Breast epithelium (tissue), 4 donors: ENCODE measurements at regions not wholly inside any gene's neighbourhood (a gene's known extent, or its start where the extent isn't known, plus 50 kb on each side); places are given as distances from the start of the nearest gene placed in this dataset.

Experiments
- DNase-seq, 2 donors: peaks; one replicate each; pipeline ENCODE4 v3.0.0-alpha.2; 2019; ENCODE audit warnings: low spot score in 2 of 2
- H3K27ac ChIP-seq, 2 donors: fragments of 200-600 bp; sonication (generic) in 1 of 2; one replicate each; pipeline ENCODE4 v1.5.1; 2016 to 2019; ENCODE audit warnings: mild to moderate bottlenecking in 1 of 2
- H3K27me3 ChIP-seq, 2 donors: fragments of 200-600 bp; sonication (generic) in 1 of 2; one replicate each; pipeline versions ENCODE4 v1.5.1 to v1.6.0; 2017 to 2019; ENCODE audit warnings: control low read depth in 1 of 2, mild to moderate bottlenecking in 1 of 2
- H3K36me3 ChIP-seq: fragments of 200-600 bp; one replicate; pipeline ENCODE4 v1.5.1; 2019
- H3K4me1 ChIP-seq, 2 donors: fragments of 200-600 bp; sonication (generic); one replicate each; pipeline ENCODE4 v1.5.1; 2016 to 2019; ENCODE audit warnings: control low read depth in 1 of 2
- H3K4me3 ChIP-seq, 3 donors: fragments of 200-600 bp; sonication (generic); 1 replicate in 2 of 3; 2 replicates in 1 of 3; pipeline ENCODE4 v1.5.1; 2016 to 2019; ENCODE audit warnings: mild to moderate bottlenecking in 3 of 3, moderate library complexity in 2 of 3
- H3K9me3 ChIP-seq, 2 donors: fragments of 200-600 bp; sonication (generic) in 1 of 2; one replicate each; pipeline ENCODE4 v1.5.1; 2016 to 2019; ENCODE audit warnings: control low read depth in 1 of 2
- CTCF ChIP-seq, 3 donors: fragments of 450-650 bp; IDR thresholded peaks; one replicate each; pipeline ENCODE4 v1.5.1; 2016 to 2017; ENCODE audit warnings: antibody characterized with exemption in 3 of 3, mild to moderate bottlenecking in 3 of 3, moderate library complexity in 3 of 3
- POLR2A ChIP-seq: fragments of 450-650 bp; IDR thresholded peaks from one replicate; pipeline ENCODE4 v1.6.1; 2016; ENCODE audit warnings: antibody characterized with exemption, mild to moderate bottlenecking, moderate library complexity
- POLR2AphosphoS5 ChIP-seq, 3 donors: sonication (generic); formaldehyde crosslinking; IDR thresholded peaks; one replicate each; pipeline ENCODE4 v1.6.1; 2017; ENCODE audit warnings: antibody characterized with exemption in 3 of 3
- intact Hi-C: fragments of 100-400 bp; cut with DNase I; formaldehyde crosslinking; loops from one replicate; pipeline ENCODE4 v1.15.1; 2023; ENCODE audit warnings: low total_unique reads

- TF ChIP-seq CTCF (IDR thresholded peaks at IDR 0.05) (no peak), POLR2AphosphoS5 (IDR thresholded peaks at IDR 0.05) (no peak), POLR2A (no peak)
- Histone ChIP-seq H3K27ac (peak overlapping the region; percentile 29 to 71), H3K9me3 (peaks cover 8 to 20% of the 10 kb centered on the region in 2 donors), H3K27me3 (no peaks in the 10 kb centered on the region), H3K4me1 (no peaks in the 10 kb centered on the region), H3K36me3 (no peaks in the 10 kb centered on the region), H3K4me3 (peak overlapping the region in 1 of 3 donors; percentile 33)
- peak in 1 of 2 donors; percentile 43 for DNase-seq
- intact Hi-C loops = no loop called here
Observed at GRCh38 chr2:120847700-120848321, 112.1 kb downstream of the GLI2 start.

- no peak for DNase-seq
- intact Hi-C loops = no loop called here
- Histone ChIP-seq H3K27ac (no peak overlapping the region), H3K4me3 (no peak overlapping the region), H3K36me3 (no peaks in the 10 kb centered on the region), H3K27me3 (no peaks in the 10 kb centered on the region), H3K9me3 (peaks cover 8 to 20% of the 10 kb centered on the region in 2 donors), H3K4me1 (no peaks in the 10 kb centered on the region)
- TF ChIP-seq POLR2A (no peak), CTCF (IDR thresholded peaks at IDR 0.05) (no peak), POLR2AphosphoS5 (IDR thresholded peaks at IDR 0.05) (no peak)
Observed at GRCh38 chr2:120849278-120849677, 113.6 kb downstream of the GLI2 start.

- no peak for DNase-seq
- no peaks in the 10 kb centered on the region for H3K27me3 ChIP-seq
- intact Hi-C loops = no loop called here
- H3K4me3 ChIP-seq = no peak overlapping the region
- H3K27ac ChIP-seq = no peak overlapping the region
- H3K9me3 ChIP-seq = peaks cover 8 to 20% of the 10 kb centered on the region in 2 donors
- no peak for TF ChIP-seq CTCF (IDR thresholded peaks at IDR 0.05)
- TF ChIP-seq POLR2AphosphoS5 (IDR thresholded peaks at IDR 0.05) = no peak
- no peak for TF ChIP-seq POLR2A
- no peaks in the 10 kb centered on the region for H3K4me1 ChIP-seq
- no peaks in the 10 kb centered on the region for H3K36me3 ChIP-seq
Observed at GRCh38 chr2:120850551-120850950, 114.9 kb downstream of the GLI2 start.

- Histone ChIP-seq H3K27me3 (no peaks in the 10 kb centered on the region), H3K36me3 (no peaks in the 10 kb centered on the region), H3K4me1 (no peaks in the 10 kb centered on the region), H3K4me3 (no peak overlapping the region), H3K27ac (no peak overlapping the region), H3K9me3 (peaks cover 8 to 20% of the 10 kb centered on the region in 2 donors)
- TF ChIP-seq CTCF (IDR thresholded peaks at IDR 0.05) (no peak), POLR2AphosphoS5 (IDR thresholded peaks at IDR 0.05) (no peak), POLR2A (no peak)
- intact Hi-C loops = no loop called here
- no peak for DNase-seq
Observed at GRCh38 chr2:120851116-120851773, 115.6 kb downstream of the GLI2 start.

- H3K4me3 ChIP-seq = no peak overlapping the region
- H3K27me3 ChIP-seq = no peaks in the 10 kb centered on the region
- H3K4me1 ChIP-seq = no peaks in the 10 kb centered on the region
- peaks cover 8 to 20% of the 10 kb centered on the region in 2 donors for H3K9me3 ChIP-seq
- no peak for DNase-seq
- no peaks in the 10 kb centered on the region for H3K36me3 ChIP-seq
- TF ChIP-seq POLR2AphosphoS5 (IDR thresholded peaks at IDR 0.05) (no peak), POLR2A (no peak), CTCF (IDR thresholded peaks at IDR 0.05) (no peak)
- intact Hi-C loops = no loop called here
- H3K27ac ChIP-seq = no peak overlapping the region
Observed at GRCh38 chr2:120852200-120852815, 116.6 kb downstream of the GLI2 start.
